GM12872 (cell line): ENCODE measurements at regions not wholly inside any gene's neighbourhood (a gene's known extent, or its start where the extent isn't known, plus 50 kb on each side); places are given as distances from the start of the nearest gene placed in this dataset.

ENCODE experiments used
- TF ChIP-seq, protein P1 (sequence below): IDR thresholded peaks from 3 replicates; pipeline ENCODE4 v1.5.1; 2011; ENCODE audit warnings: low read depth, mild to moderate bottlenecking, low read length, moderate library complexity; ENCODE audit not compliant: insufficient read depth

DNA sequence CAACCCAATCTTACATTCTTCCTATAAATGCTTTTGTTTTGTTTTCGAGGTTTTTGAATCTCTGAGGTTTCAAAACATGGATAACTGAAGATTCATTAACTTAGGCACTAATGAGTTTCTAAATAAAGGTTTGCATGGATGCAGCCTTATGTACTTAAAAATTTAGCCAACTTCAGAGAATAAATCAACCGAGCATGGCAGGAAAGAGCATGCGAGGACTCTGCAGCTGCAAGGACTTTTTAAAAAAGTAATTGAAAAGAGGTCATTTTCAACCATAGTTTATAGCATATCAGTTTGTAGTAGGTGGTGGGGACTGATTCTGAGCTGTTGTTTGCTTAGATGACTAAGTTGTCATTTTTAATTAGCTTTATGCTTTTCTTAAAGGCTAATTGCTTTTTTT lies 567.0 kb upstream of the ZEB2 start:
- TF ChIP-seq, protein P1, sequence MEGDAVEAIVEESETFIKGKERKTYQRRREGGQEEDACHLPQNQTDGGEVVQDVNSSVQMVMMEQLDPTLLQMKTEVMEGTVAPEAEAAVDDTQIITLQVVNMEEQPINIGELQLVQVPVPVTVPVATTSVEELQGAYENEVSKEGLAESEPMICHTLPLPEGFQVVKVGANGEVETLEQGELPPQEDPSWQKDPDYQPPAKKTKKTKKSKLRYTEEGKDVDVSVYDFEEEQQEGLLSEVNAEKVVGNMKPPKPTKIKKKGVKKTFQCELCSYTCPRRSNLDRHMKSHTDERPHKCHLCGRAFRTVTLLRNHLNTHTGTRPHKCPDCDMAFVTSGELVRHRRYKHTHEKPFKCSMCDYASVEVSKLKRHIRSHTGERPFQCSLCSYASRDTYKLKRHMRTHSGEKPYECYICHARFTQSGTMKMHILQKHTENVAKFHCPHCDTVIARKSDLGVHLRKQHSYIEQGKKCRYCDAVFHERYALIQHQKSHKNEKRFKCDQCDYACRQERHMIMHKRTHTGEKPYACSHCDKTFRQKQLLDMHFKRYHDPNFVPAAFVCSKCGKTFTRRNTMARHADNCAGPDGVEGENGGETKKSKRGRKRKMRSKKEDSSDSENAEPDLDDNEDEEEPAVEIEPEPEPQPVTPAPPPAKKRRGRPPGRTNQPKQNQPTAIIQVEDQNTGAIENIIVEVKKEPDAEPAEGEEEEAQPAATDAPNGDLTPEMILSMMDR: no peak

DNA sequence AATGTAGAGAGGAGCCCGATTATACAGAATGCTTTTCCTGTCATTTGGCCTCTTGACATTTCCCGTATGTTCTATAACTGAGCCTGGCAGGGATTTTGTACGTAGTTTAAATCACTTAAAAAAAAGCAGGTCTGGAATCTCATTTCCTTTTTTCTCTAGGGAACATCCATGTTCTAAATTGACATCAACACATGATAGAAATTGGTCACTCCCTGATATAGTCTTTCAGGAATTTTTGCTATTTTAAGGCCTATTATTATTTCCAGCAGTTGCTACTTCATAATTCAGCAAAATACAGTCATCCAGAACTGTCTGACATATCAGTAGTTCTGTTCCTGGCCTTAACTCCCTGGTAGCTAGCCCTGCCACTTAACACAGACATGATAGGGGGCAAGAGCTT lies 565.7 kb upstream of the ZEB2 start:
- TF ChIP-seq, protein P1: no peak

DNA sequence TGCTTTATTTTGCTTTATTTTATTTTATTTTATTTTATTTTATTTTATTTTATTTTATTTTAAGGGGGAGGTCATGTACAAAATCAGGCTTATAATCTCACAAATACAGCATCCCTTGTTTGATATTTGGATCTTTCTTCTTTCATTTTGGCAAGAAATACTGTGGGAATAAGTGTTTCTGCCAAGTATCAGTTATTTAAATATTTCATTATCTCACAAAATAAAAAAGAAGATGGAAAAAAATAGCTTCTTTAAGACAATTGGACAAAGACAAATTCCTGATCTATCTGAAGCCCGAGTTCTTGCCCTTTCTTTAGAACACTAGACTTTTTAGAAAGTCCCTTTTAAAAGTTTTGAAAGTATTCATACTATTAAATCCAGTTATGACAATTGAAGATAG lies 560.5 kb upstream of the ZEB2 start:
- TF ChIP-seq, protein P1: no peak

DNA sequence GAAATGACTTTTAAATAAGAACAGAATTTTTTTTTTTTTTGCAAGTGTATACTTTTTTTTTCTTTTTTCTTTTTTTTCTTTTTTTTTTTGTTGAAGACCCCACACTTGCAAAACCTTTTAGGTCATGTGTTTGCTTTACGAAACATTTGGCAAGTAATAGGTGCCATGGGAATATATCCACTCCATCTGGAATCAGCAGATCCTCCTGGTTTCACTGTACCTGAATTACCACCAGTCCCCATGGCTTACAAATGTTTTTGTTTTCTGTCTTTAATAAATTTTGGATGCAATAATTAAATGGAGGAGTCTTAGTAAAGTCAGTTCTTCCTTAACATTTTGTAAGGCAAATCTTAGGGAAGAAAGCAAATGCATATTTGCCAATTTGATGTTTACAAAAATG lies 559.7 kb upstream of the ZEB2 start:
- TF ChIP-seq, protein P1: no peak

GRCh38 chr2:145078923-145079322 lies 559.0 kb upstream of the ZEB2 start:
- TF ChIP-seq, protein P1: no peak

DNA sequence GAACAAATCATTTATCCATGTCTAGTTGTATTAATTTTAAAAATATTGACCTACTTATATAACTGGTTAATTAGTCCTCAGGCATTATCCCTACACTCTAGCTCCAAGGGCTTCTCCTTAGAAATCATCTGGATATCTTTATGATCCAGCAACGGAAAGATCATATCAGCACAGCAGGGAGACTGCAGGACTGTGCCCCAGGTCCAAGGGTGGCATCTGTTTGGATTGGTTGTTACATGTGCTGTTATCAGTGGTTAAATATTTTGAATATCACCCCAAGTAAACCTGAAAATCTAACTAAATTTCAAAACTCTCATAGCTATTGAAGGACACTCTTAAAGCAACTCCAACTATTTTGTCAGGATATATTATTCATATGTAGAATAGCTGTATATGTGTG lies 556.2 kb upstream of the ZEB2 start:
- TF ChIP-seq, protein P1: no peak

GRCh38 chr2:145075454-145076062 lies 555.6 kb upstream of the ZEB2 start:
- TF ChIP-seq, protein P1: no peak
